ENCODE measurements at regions not wholly inside any gene's neighbourhood (a gene's known extent, or its start where the extent isn't known, plus 50 kb on each side); places are given as distances from the start of the nearest gene placed in this dataset.
"Not testable (repeated sequence)": the region's sequence is repeated elsewhere in the genome, so short reads cannot be mapped to it uniquely, and the experiment has no call there.

- DNase-seq = not testable (repeated sequence)
These were observed 148.0 kb upstream of the PDE4D start for GRCh38 chr5:60041508-60041907.

GRCh38 chr5:60036192-60036938, 142.8 kb upstream of the PDE4D start:
- DNase-seq = no peak

DNA sequence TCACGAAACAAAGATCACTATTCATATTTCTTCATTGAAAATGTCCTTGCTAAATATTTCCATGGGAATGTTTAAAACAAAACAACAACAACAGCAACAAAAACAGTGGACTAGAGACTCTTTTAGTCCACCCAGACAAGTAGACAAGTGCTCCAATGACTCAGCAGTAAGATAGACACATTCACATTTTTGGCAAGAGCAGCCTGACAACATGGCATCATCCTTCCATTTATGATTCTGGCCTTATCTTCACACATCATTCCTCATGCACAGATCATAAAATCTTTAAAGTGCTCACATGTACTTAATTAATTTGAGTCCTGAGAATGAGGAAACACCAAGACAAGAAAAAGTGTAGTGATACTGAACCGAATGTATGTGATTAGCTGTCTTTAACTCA, 132.6 kb upstream of the PDE4D start:
- DNase-seq = no peak

GRCh38 chr5:60024104-60024503, 130.6 kb upstream of the PDE4D start:
- DNase-seq = no peak

DNA sequence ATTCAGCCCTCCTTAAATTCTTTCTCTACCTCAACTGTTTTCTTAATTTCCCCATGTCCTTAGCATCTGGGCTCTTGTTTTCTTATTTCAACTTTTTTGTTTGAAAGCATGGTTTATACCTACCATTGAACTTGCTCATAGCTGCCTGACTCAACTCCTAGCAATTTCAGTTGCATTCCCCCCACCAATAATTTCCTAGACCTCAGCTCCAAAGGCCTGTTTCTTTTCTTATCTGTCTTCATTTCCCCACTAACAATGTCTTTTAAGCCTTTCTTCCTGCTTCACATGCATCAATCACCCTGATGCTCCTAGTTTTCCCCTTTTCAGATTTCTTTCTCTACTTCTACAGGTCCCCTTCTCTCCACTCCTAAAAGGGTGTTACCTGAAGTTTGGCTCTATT, 129.7 kb upstream of the PDE4D start:
- no peak for DNase-seq

DNA sequence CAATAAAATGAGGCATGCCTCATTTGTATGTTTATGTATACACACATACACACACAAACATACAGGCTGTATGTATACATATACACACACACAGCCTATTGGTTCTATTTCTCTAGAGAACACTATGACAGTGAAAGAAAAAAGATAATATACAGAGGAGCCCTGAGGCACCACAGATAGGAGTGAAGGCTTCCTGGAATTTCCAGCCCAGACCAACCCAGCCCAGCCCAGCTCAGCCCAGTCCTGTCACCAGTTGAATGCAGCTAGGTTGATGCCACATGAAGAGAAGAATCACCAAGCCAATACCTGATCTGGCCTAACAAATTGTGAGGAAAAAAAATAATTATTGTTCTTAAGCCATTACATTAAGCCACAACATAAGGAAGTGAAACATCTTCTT, 126.9 kb upstream of the PDE4D start:
- DNase-seq = no peak

GRCh38 chr5:60018960-60019359, 125.4 kb upstream of the PDE4D start:
- not testable (repeated sequence) for DNase-seq

DNA sequence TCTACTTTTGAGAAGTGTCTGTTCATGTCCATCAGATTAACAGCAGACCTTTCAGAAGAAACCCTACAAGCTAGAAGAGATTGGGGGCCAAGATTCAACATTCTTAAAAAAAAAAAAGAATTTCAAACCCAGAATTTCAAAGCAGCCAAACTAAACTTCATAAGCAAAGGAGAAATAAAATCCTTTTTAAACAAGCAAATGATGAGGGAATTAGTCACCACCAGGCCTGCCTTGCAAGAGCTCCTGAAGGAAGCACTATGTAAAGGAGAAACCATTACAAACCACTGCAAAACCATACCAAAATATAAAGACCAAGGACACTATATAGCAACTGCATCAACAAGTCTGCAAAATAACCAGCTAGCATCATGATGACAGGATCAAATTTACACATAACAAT, 124.6 kb upstream of the PDE4D start:
- DNase-seq = no peak

GRCh38 chr5:60014331-60014730, 120.8 kb upstream of the PDE4D start:
- no peak for DNase-seq

DNA sequence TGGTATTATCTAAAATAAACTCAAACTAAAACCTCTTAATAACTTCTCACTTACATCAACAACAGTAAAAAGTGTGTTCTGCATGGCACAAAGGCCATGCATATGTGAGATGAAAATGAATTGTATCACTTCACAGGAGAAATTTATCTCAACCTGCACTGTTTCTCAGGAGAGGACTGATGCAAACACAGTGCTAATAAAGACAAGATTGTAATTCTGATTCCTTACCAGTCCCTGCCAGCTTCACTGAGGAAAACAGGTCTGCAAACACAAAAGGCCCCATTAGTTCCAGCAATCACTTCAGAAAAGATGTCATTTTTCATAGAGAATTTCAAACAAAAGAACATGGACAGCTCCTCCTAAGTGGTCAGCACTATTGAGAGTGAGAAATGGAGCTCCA, 117.3 kb upstream of the PDE4D start:
- no peak for DNase-seq

DNA sequence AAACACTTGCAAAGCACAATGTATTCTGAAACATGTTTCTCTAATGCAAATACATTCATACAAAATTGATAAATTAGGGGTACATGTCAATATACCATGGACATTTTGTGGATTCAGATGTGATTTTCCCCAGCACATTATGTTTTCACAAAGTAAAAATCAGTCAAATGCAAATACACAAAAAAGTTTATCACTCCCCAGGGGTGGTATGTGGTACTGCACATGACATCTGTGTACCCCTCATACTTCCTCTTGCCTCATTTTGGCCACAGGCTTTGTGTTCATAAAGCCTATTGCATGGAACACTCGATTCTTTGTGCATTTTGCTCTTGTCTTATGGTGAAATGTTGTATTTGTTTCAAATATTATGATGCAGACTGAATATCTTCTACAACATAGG, 116.8 kb upstream of the PDE4D start:
- DNase-seq = no peak

DNA sequence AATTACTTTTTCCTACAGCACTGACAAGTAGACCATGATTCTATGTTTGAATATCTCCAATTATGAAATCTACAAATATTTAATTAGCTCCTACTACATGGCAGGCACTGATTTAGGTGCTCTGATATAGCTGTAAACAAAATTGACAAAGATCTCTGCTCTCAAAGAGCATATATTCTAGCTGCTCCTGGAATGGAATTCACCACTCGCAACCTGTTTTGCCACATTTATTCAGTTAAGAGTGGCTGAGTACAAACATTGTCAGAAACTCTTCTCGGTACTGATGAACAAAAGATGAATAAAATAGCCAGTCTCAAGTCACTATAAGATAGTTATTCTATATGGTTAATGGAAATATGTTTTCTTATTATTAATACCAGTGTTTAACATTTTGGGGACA, 114.2 kb upstream of the PDE4D start:
- no peak for DNase-seq

DNA sequence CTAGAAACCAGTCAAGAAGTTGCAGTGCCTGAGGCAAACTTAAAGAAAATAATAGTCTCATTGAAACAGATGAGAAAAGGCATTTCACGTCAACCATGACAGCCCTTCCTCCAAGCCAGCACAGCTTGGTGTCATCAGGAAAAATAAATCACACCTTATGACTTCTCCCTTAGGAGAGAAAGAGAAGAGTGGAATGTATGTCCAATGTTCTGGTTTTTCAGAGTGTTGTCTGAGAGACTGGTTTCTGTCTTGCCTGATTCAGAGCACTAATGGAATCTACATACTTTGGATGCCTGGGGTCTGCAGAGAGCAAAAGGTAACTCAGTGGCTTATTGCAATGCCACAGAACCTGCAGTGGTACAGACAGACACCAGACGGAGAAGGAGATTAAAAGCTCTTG, 105.5 kb upstream of the PDE4D start:
- no peak for DNase-seq

- DNase-seq = no peak
These were observed 98.7 kb upstream of the PDE4D start for GRCh38 chr5:59992206-59992605.

GRCh38 chr5:59988396-59988795, 94.9 kb upstream of the PDE4D start:
- no peak for DNase-seq

DNA sequence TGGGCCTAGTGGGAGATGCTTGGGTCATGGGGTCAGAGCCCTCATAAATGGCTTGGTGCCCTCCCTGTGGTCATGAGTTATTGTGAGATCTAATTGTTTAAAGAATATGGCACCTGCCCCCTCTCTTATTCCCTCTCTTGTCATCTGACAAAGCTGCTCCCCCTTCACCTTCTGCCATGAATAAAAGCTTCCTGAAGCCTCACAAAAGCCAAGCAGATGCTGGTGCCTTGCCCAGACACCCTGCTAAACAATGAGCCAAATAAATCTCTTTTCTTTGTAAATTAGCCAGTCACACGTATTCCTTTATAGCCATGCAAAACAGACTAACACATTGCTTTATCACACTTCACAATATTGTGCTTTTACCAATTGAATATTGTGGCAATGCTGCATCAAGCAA, 82.8 kb upstream of the PDE4D start:
- no peak for DNase-seq

- no peak for DNase-seq
These were observed 78.5 kb upstream of the PDE4D start for GRCh38 chr5:59972043-59972442.

GRCh38 chr5:59959330-59959729, 65.8 kb upstream of the PDE4D start:
- no peak for DNase-seq

DNA sequence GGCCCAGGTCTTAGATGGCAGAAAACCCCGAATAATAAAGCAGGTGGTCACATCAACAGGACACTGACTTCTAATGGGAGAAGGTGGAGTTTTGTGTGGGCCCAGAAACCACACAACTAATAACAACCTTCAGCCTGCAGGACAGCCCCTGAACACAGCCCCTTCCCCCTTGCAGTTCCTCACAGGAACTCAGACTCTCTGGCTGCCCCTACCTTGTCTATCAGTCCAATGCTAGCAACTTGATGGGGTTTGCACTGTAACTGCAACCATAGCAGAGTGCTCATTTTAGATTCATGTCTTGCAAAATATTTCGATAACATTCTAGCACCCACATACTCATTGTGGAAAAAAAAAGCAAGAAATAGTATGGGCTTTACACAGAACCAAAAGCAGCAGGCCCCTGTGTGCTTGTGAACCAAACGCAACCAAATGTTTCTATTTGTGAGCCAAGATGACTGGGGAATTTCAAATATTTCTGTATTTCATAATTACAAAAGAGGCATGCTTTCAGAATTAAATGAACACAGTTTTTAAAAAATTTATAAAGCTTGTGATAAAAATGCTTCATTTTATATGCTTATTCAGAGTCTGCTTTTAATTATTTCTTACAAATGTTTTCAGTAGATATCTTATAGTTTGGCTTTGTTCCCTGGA, 62.7 kb upstream of the PDE4D start:
- DNase-seq = no peak

DNA sequence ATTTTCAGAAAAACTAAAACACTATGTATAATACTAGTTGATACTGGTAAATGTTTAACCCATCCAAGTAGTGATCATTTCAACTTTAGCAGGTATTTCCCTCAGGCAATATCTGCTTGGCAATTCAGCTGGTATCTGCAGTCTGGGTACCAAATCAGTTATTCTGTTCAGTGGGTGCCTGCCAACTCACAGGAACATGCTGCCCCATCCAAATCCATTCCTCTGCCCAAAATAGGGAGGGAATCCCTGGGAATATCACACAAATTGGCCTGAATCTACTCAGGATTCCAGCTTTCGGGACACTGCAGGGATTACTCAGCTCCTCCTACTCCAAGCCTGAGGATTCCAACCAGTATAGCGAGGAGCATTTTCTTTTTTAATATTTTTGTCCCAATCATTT, 61.7 kb upstream of the PDE4D start:
- no peak for DNase-seq

- no peak for DNase-seq
These were observed 50.1 kb upstream of the PDE4D start for GRCh38 chr5:59943452-59944113.
